ENCODE measurements at regions not wholly inside any gene's neighbourhood (a gene's known extent, or its start where the extent isn't known, plus 50 kb on each side); places are given as distances from the start of the nearest gene placed in this dataset.
"Not testable (repeated sequence)": the region's sequence is repeated elsewhere in the genome, so short reads cannot be mapped to it uniquely, and the experiment has no call there.

DNA sequence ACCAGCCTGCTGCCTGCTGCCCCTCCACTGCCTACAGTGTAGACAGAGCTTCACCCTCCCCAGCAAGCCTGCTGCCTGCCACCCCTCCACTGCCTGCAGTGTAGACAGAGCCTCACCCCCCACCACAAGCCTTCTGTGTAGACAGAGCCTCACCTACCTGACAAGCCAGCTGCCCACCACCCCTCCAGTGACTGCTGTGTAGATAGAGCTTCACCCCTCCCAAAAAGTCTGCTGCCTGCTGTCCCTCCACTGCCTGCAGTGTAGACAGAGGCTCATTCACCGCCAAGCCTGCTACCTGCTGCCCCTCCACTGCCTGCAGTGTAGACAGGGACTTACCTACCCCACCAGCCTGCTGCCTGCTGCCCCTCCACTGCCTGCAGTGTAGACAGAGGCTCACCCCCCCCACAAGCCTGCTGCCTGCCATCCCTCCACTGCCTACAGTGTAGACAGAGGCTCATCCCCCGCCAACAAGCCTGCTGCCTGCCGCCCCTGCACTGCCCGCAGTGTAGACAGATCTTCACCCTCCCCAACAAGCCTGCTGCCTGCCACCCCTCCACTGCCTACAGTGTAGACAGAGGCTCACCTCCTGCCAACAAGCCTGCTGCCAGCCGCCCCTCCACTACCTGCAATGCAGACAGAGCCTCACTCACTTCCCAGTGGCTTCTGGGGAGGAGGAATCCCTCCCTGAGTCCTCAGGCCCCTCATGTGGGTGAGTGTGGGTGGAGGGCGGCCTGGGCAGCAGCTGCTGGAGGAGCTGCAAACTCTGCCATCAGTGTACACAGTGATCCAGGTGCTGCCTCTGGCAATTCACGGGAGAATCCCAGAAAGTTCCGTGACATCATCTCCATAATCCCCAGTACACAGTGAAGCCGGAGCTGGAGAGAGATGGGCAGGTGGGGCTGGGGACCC lies 140.9 kb downstream of the DLL1 start:
- no peak for DNase-seq

DNA sequence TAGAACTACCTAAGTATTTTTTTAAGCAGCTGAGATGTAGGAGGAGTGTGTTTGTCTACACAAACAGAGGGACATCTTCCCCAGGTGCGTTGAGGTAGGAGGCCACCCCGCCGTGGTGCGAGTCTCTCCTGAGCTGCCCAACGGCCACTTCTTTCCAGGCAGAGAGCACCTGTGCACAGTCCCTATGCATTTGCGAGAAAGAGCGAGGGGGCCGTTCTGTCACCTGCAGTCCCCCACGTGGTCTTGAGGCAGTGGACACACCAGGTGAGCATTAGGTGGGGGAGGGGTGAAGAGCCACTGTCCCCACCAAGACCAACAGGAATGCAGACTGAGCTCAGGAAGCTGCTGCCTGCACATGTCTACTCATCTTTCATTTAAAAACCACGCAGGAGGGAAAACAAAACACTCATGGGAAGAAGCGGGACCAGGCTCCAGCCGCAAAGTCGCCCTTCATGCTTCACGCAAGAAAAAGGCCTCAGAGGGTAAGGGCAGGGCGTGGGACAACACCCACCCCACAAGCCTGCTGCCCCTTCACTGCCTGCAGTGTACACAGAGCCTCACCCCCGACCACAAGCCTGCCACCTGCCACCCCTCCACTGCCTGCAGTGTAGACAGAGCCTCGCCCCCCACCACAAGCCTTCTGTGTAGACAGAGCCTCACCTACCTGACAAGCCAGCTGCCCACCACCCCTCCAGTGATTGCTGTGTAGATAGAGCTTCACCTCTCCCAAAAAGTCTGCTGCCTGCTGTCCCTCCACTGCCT lies 142.0 kb downstream of the DLL1 start:
- no peak for DNase-seq

DNA sequence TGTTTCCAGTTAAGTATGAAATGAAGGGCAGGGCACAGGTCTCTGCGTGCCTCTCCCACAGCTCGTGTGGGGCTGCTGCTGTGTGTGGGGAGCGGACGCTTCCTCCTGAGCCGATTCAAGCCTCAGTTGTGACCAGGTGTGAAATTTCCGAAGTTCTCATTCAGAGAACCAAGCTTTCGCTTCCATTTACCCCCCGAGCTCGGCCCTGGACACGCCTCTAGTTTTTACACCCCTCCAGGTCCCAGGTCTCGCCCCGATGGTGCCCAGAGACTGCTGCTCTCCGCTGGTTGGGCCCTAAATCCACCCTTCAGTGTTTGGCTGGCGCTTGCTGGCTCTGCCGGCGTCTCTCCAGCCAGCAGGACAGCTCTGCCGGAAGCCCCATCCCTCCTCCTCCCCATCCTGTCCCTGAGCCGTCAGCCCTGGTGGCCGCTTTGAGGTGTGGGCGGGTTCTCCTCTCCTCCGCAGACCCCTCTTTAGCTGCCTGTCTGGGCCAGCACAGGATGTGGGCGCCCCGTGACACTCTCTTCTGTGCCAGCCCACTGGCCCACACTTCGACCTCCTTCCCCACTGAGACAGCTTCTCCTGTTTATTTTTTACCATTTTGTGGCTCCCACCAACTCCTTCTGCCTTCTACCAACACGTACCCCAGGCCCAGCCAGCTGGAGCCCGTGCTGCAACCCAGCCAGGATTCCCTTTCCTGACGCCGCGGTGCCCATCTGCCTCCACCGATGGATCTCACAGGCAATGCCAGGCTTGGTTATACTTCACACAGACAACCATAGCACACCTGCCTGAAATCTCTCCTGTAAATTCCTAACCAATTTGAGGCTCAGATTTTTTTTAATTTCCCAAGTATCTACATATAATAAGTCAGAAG lies 142.8 kb downstream of the DLL1 start:
- DNase-seq = peak in 3 of 51 donors; percentile 13 to 43 (median 24)

DNA sequence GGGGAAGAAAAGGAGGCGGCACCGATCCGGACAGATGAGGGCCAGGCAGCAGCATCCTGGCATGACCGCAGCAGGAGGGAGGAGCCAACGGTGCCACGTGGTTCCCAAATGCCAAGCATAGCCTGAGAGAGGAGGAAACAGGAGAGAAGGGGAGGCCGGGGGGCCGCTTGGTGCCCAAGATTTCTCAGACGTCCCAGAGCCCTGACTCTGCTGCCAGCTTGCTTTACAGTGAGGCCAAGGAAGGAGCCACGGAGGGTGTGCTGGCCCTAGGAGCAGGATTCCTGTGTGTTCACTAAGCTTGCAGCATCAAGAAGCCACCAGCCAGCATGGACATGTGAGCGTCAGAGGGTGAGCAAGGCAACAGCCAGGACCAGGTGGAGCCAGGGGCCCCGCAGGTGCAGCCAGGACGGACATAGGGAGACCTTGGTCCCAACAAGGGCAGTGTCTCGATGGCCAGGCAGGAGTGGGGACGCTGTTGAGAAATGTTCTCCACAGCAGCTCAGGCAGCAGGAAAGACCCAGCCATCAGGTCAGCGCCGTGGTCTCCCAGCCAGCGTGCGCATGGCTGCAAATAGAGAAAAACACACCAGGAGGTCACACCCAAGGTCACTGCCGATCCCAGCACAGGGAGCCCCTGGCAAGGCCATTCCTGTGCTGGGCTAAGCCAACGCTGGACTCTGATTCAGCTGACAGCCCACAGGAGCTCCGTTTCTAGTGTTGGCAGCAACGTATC lies 143.7 kb downstream of the DLL1 start:
- no peak for DNase-seq

DNA sequence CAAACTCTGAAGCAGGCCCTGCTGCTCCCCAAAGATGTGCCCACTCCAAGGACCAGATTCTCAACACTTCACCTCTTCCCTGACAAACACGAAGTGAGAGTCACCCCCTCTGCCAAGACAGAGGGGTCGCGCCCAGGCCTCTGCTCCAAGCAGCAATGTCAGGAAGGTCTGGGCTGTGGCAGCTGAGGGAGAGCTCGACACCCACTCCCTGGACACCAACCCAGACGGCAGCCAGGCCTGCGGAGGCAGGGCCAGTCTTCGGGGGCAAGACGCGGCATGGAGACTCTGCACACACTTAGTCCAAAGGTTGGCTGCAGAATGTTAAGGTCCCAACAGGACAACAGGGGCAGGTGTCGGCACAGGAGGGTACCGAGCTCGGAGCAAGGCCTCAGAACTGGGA lies 144.2 kb downstream of the DLL1 start:
- DNase-seq = no peak

DNA sequence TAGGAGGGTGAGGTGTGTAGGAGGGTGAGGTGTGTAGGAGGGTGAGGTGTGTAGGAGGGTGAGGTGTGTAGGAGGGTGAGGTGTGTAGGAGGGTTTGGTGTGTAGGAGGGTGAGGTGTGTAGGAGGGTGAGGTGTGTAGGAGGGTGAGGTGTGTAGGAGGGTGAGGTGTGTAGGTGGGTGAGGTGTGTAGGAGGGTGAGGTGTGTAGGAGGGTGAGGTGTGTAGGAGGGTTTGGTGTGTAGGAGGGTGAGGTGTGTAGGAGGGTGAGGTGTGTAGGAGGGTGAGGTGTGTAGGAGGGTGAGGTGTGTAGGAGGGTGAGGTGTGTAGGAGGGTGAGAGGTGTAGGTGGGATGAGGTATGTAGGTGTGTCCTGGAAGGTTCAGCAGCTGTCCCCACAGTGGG lies 144.7 kb downstream of the DLL1 start:
- not testable (repeated sequence) for DNase-seq

DNA sequence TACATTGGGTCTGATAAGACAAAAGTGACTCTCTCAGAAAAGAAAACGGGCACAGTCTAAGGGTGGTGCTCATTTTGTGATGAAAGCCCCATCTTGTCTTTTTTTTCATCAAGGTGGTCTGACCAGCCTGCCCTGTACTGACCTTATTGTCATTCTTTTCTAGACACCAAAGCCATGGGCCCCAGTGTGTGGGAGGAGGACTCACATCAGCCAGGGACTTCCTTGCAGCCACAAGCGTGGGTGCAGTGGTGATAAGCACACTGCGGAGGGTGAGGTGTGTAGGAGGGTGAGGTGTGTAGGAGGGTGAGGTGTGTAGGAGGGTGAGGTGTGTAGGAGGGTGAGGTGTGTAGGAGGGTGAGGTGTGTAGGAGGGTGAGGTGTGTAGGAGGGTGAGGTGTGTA lies 145.2 kb downstream of the DLL1 start:
- not testable (repeated sequence) for DNase-seq

DNA sequence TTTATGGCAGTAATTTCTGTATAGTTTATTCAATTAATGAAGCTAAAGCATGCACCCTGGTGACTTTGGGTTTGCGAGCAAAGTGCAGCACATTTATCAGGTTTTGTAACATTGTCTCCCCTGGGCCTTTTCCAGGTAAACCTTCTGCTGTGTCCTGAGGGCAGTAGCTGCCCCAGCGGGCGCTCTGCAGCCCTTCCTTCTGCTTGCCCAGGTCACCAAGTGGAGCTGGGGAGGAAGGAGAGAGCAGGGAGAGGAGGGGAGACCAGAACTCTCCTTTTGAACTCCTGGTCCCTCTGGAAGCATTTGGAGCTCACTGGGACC lies 145.6 kb downstream of the DLL1 start:
- DNase-seq = no peak

DNA sequence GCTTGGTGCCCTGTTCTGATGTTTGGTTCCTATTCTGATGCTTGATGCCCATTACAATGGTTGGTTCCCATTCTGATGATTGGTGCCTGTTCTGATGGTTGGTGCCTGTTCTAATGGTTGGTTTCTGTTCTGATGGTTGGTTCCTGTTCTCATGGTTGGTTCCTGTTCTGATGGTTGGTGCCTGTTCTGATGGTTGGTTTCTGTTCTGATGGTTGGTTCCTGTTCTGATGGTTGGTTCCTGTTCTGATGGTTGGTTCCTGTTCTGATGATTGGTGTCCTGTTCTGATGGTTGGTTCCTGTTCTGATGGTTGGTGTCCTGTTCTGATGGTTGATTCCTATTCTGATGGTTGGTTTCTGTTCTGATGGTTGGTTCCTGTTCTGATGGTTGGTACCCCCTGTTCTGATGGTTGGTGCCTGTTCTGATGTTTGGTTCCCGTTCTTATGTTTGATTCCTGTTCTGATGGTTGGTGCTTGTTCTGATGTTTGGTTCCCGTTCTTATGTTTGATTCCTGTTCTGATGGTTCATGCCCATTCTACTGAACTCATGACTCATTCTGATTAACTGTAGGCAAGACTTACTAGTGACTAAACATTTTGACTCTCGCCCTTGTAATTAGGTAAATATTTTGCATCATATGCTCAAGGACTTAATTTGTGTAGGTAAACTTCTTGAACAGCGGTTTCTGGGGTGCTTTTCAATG lies 146.2 kb downstream of the DLL1 start:
- no peak for DNase-seq

DNA sequence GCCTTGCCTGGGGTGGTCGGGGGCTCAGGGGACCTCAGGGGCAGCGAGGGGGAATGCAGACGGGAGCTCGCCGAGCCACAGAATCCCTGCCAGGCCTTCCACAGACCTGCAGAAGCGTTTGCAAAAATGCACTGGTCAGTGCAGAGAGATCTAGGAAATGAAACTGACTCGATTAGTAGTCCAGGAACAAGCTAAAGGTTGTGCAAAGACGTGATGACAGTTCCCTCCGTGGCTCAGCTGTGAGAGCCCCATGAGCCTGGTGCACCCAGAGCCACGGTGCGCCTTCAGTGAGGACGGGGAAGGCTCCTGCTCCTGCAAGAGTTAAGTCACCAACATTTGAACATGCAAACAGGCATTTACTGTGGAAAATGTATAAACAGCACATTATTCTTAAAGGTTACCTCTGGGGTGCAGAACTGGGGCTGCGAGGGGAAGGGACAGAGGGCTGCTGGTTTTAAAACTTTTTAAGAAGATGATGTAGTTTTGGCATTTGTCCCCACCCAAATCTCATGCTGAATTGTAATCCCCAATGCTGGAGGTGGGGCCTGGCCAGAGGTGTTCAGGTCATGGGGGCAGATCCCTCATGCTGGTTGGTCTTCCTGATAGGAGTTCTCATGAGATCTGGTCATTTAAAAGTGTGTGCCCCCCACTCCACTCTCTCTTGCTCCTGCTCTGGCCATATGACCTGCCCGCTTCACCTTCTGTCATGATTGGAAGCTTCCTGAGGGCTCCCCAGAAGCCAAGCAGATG lies 147.3 kb downstream of the DLL1 start:
- DNase-seq = no peak

DNA sequence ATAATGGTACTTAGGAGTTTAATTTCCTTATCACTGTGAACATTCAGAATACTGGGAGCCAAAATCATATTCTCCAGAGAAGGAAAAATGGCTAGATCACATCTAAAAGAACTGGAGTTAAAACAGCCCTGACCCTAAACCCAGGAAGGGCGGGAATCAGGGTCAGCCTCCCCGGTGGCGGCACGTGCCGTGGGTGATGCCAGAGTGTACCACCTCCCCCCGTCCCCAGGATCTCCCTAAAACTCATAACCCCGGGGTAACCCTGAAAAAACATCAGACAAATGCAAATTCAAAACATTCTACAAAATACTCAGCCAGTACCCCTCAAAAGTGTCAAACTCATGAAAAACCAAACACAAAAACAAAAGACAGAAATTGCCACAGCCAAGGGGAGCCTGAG lies 148.3 kb downstream of the DLL1 start:
- no peak for DNase-seq

DNA sequence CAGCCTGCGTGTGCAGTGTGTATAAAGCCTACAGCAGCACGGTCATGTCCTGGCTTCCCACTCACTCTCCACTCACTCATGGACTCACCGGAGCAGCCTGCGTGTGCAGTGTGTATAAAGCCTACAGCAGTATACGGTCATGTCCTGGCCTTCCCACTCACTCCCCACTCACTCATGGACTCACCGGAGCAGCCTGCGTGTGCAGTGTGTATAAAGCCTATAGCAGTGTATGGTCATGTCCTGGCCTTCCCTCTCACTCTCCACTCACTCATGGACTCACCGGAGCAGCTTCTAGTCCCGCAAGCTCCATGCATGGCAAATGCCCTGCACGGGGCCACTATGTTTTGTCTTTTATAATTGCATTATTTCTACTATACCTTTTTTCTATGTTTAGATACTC lies 149.8 kb downstream of the DLL1 start:
- not testable (repeated sequence) for DNase-seq

DNA sequence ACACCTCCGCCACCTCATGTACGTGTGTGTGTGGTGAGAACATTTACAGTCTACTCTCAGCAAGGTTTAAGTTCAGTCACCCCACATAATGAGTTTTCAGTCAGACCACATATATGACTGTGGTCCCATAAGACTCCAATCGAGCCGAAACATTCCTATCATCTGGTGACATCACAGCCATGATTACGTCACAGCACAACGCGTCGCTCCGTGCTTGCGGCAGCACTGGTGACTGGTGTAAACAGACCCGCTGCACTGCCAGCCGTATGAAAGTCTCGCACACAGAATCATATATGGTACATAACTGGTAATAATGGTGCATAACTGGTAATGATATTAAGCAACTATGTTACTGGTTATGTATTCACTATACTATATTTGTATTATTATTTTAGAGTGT lies 150.7 kb downstream of the DLL1 start:
- DNase-seq = no peak

DNA sequence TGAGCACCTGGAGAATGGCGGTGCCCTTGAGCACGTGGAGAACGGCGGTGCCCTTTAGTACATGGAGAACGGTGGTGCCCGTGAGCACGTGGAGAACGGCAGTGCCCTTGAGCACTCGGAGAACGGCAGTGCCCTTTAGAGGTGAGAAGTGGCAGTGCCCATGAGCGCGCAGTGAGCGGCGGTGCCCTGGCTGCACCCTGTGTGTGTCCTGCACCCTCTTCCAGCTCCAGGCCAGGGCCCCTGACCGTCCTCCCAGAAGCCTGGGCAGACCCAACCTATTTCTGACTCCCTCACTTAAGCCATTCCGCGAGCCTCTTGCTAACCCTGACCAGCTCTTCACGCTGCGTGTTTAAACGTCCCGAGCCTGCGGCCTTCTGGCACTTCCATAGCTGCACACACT lies 151.3 kb downstream of the DLL1 start:
- DNase-seq = no peak

DNA sequence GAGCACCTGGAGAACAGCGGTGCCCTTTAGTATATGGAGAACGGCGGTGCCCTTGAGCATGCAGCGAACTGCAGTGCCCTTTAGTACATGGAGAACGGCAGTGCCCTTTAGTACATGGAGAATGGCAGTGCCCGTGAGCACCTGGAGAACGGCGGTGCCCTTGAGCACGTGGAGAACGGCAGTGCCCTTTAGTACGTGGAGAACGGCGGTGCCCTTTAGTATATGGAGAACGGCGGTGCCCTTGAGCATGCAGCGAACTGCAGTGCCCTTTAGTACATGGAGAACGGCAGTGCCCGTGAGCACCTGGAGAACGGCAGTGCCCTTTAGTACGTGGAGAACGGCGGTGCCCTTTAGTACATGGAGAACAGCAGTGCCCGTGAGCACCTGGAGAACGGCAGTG lies 151.8 kb downstream of the DLL1 start:
- DNase-seq = not testable (repeated sequence)

DNA sequence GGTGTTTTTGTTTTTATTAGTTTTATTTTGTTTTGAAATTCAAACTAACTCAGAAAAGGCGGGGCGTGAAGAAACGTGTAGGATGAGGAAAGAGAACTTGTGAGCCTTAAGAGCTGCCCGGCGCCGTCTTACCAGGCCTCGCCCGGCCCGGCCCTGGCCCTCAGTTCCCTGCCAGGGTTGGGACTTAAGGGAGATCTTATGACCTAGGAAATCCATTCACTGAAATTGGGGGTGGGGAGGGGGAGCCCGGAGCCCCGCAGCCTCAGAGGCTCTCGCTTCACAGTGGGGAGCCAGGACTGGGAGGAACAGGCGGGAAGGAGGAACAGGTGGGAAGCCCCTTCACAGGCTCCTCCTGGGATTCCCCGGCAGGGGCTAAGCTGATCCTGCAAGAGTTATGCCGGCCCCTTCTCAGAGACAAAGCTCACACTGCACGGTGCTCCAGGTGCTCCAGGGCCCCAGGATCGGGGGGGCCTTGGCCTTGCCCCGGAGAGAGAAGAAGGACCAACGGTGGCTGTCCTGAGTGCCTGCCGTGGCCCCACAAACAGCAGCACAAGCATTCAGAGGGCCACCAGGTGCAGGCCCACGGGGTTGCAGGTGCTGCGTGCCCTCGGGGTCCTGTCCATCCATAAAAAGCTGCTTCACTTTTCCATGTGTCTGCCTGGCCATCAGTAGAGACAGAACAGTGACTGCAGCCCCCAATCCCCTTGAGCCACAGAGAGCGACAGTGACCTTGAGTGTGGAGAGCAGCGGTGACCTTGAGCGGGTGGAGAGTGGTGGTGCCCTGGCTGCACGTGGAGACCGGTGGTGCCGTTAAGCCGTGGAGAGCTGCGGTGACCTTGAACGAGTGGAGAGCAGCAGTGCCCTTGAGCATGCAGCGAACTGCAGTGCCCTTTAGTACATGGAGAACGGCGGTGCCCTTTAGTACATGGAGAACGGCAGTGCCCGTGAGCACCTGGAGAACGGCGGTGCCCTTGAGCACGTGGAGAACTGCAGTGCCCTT lies 152.7 kb downstream of the DLL1 start:
- no peak for DNase-seq

DNA sequence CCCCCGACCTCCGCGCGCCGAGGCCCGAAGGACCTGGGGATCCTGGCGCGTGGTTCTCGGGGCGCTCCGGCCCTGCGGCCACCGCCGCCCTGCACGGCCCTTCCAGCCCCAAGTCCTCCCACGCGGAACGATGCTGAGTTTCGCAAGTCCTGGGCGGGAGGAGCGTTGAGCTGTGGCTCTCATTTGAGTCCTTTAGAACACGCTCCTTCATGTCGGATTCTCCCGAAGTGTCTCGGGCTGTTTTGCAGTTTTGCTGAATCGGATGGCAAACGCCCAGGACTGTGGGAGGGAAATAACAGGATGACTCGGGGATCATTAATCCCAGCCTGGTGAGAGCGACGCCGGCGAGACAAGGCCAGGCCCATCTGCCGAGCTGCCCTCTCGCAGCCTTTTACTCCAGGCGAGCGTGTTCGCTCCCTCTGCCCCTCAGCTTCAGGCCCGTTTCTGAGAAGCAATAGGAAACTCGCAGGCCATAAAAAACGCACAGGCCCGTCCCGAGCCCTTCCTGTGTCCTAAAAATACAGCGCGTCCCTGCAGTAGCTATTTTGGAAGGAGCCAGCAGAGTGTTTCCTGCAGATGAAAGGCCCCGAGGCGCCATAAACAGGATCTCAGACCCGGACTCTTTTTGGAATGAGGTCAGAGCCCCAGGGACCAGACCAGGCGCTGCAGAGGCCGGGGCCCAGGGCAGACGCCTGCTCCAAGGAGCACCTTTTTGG lies 153.5 kb downstream of the DLL1 start:
- no peak for DNase-seq
